Endothelial cell of umbilical vein (primary cell): ENCODE measurements at regions not wholly inside any gene's neighbourhood (a gene's known extent, or its start where the extent isn't known, plus 50 kb on each side); places are given as distances from the start of the nearest gene placed in this dataset.

Source experiments
- BruUV-seq: library from RNA; stranded (reverse); fragments of 400-500 nt; replicated peaks from 2 replicates; lab custom pipeline; 2021; lab: Mats Ljungman, UMichigan
- CTCF ChIA-PET: fragments of 300-600, 350-600 bp; sonication (Branson Sonifier 250); formaldehyde crosslinking; loops from one replicate; lab custom pipeline; 2021; ENCODE audit warnings: antibody characterized with exemption, inconsistent platforms; lab: Charles Lee
- POLR2A ChIA-PET: fragments of 300-600, 350-600 bp; sonication (Branson Sonifier 250); formaldehyde crosslinking; loops from one replicate; lab custom pipeline; 2021; ENCODE audit warnings: antibody characterized with exemption, inconsistent platforms; lab: Charles Lee
- DNase-seq: peaks from one replicate; pipeline ENCODE4 v3.0.0-alpha.2; 2011; ENCODE audit warnings: low read depth, low spot score
- FAIRE-seq: peaks from 2 replicates; lab custom pipeline; 2011; peaks lifted over from hg19 to GRCh38; lab: Jason Lieb, UNC
- H2AFZ ChIP-seq: 2 replicates; pipeline ENCODE4 v1.6.0; 2012; ENCODE audit warnings: low read depth, low read length, control low read depth, inconsistent platforms
- H3K27ac ChIP-seq: 2 replicates; pipeline ENCODE4 v1.5.1; 2011; ENCODE audit warnings: low read depth, mild to moderate bottlenecking, control low read depth, low read length, moderate library complexity; ENCODE audit not compliant: insufficient read depth
- H3K27me3 ChIP-seq, 2 experiments: 2 replicates each; pipeline versions ENCODE4 v1.6.0 to v1.6.1; 2011; ENCODE audit warnings: low read length in 2 of 2, mixed read lengths in 1 of 2; ENCODE audit not compliant: control insufficient read depth in 2 of 2, insufficient read depth in 2 of 2
- H3K36me3 ChIP-seq, 2 experiments: 2 replicates in 1 of 2; 3 replicates in 1 of 2; pipeline ENCODE4 v1.5.1; 2011; ENCODE audit warnings: low read length in 2 of 2, mild to moderate bottlenecking in 1 of 2, moderate library complexity in 1 of 2; ENCODE audit not compliant: control insufficient read depth in 2 of 2, insufficient read depth in 2 of 2; ENCODE audit errors: extremely low read depth in 1 of 2
- H3K4me1 ChIP-seq: 3 replicates; pipeline ENCODE4 v1.5.1; 2011; ENCODE audit warnings: mild to moderate bottlenecking, low read length; ENCODE audit not compliant: control insufficient read depth, insufficient read depth; ENCODE audit errors: extremely low read depth
- H3K4me2 ChIP-seq: 2 replicates; pipeline ENCODE4 v1.6.1; 2011; ENCODE audit warnings: low read length, control low read depth, mixed read lengths; ENCODE audit not compliant: insufficient read depth
- H3K4me3 ChIP-seq, 3 experiments: fragments of 200-600 bp in 1 of 3; sonication (generic), shearing (Covaris generic) in 1 of 3; replicated peaks in 1 of 3; 2 replicates each; pipeline ENCODE4 v1.5.1; 2011 to 2016; ENCODE audit warnings: control low read depth in 3 of 3, low read length in 3 of 3, mild to moderate bottlenecking in 2 of 3, inconsistent platforms in 1 of 3, low read depth in 1 of 3, moderate library complexity in 1 of 3; ENCODE audit not compliant: insufficient read depth in 1 of 3
- H3K79me2 ChIP-seq: 2 replicates; pipeline ENCODE4 v1.6.0; 2012; ENCODE audit warnings: low read length, inconsistent platforms; ENCODE audit not compliant: control insufficient read depth, insufficient read depth
- H3K9ac ChIP-seq: replicated peaks from 2 replicates; pipeline ENCODE3; 2011; ENCODE audit warnings: low read length, control low read depth; ENCODE audit not compliant: insufficient read depth; ENCODE audit errors: extremely low read depth
- H3K9me1 ChIP-seq: replicated peaks from 3 replicates; pipeline ENCODE4 v1.6.0; 2011; ENCODE audit warnings: mild to moderate bottlenecking, low read length; ENCODE audit not compliant: control insufficient read depth, insufficient read depth; ENCODE audit errors: extremely low read depth
- H3K9me3 ChIP-seq: replicated peaks from 2 replicates; pipeline ENCODE4 v1.5.1; 2012; ENCODE audit warnings: low read length, inconsistent platforms; ENCODE audit not compliant: control insufficient read depth, insufficient read depth
- H4K20me1 ChIP-seq: replicated peaks from 2 replicates; pipeline ENCODE3; 2011; ENCODE audit warnings: mild to moderate bottlenecking, low read length; ENCODE audit not compliant: control insufficient read depth, insufficient read depth; ENCODE audit errors: extremely low read depth
- EZH2 ChIP-seq: IDR thresholded peaks from 2 replicates; pipeline ENCODE4 v1.6.1; 2012; ENCODE audit warnings: borderline replicate concordance, low read depth, mild to moderate bottlenecking, moderate library complexity, low read length, inconsistent platforms; ENCODE audit not compliant: severe bottlenecking
- FOS ChIP-seq: IDR thresholded peaks from 2 replicates; pipeline ENCODE4 v1.6.1; 2011; ENCODE audit warnings: mild to moderate bottlenecking, low read length, moderate library complexity, borderline replicate concordance; ENCODE audit not compliant: insufficient read depth
- GATA2 ChIP-seq: IDR thresholded peaks from 2 replicates; pipeline ENCODE4 v1.7.0; 2011; ENCODE audit warnings: low read depth, mild to moderate bottlenecking, moderate library complexity, mixed read lengths, low read length; ENCODE audit not compliant: insufficient read length, insufficient read depth
- JUN ChIP-seq: IDR thresholded peaks from 2 replicates; pipeline ENCODE4 v1.6.1; 2011; ENCODE audit warnings: borderline replicate concordance, low read depth; ENCODE audit not compliant: insufficient read length, insufficient read depth
- MAX ChIP-seq: IDR thresholded peaks from 2 replicates; pipeline ENCODE4 v1.6.1; 2011; ENCODE audit not compliant: insufficient read depth, insufficient read length
- MYC ChIP-seq: IDR thresholded peaks from one replicate; pipeline ENCODE4 v1.6.1; 2011; ENCODE audit warnings: mild to moderate bottlenecking, low read depth, low read length
- POLR2A ChIP-seq: IDR thresholded peaks from 2 replicates; pipeline ENCODE4 v1.6.1; 2012; ENCODE audit warnings: low read depth, mild to moderate bottlenecking, control low read depth, low read length
- POLR2AphosphoS5 ChIP-seq: IDR thresholded peaks from 2 replicates; pipeline ENCODE4 v1.6.1; 2012; ENCODE audit warnings: low read depth, mild to moderate bottlenecking, control low read depth, low read length, moderate library complexity; ENCODE audit not compliant: insufficient read depth
- dilution Hi-C: fragments of 300-500 bp; cut with MboI; formaldehyde crosslinking; loops from one replicate; pipeline ENCODE4 v1.15.0; 2019; ENCODE audit warnings: low sequenced_read_pairs; ENCODE audit not compliant: extremely low pct_ligation_motif_present
- intact Hi-C: fragments of 100-400 bp; cut with micrococcal nuclease; formaldehyde crosslinking; loops from one replicate; pipeline ENCODE4 v1.10.0; 2022
- TF ChIP-seq, protein P1 (sequence below), 2 donors: IDR thresholded peaks; 1 replicate in 1 of 2; 2 replicates in 1 of 2; pipeline ENCODE4 v1.5.1; 2011; ENCODE audit warnings: low read length in 2 of 2, mild to moderate bottlenecking in 2 of 2, moderate library complexity in 2 of 2, control low read depth in 1 of 2, inconsistent platforms in 1 of 2, low read depth in 1 of 2; ENCODE audit not compliant: insufficient read depth in 1 of 2; ENCODE audit errors: extremely low read depth in 1 of 2

- Histone ChIP-seq H3K9me3 (no peaks in the 10 kb centered on the region), H3K27me3 (no peaks in the 10 kb centered on the region), H3K4me2 (no peak overlapping the region), H4K20me1 (no peaks in the 10 kb centered on the region), H3K9me1 (no peaks in the 10 kb centered on the region), H2AFZ (no peak overlapping the region), H3K4me1 (no peaks in the 10 kb centered on the region), H3K9ac (no peak overlapping the region), H3K36me3 (no peaks in the 10 kb centered on the region), H3K4me3 (no peak overlapping the region), H3K79me2 (no peaks in the 10 kb centered on the region), H3K27ac (no peak overlapping the region)
- ChIA-PET POLR2A (no interaction called here), CTCF (no interaction called here)
- FAIRE-seq = no peak
- no TSS peak for BruUV-seq
- intact Hi-C loops = no loop called here
- no peak for DNase-seq
- dilution Hi-C loops = no loop called here
- TF ChIP-seq, protein P1, sequence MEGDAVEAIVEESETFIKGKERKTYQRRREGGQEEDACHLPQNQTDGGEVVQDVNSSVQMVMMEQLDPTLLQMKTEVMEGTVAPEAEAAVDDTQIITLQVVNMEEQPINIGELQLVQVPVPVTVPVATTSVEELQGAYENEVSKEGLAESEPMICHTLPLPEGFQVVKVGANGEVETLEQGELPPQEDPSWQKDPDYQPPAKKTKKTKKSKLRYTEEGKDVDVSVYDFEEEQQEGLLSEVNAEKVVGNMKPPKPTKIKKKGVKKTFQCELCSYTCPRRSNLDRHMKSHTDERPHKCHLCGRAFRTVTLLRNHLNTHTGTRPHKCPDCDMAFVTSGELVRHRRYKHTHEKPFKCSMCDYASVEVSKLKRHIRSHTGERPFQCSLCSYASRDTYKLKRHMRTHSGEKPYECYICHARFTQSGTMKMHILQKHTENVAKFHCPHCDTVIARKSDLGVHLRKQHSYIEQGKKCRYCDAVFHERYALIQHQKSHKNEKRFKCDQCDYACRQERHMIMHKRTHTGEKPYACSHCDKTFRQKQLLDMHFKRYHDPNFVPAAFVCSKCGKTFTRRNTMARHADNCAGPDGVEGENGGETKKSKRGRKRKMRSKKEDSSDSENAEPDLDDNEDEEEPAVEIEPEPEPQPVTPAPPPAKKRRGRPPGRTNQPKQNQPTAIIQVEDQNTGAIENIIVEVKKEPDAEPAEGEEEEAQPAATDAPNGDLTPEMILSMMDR (IDR thresholded peaks at IDR 0.05; ENCODE audit: extremely low read depth in 1 of 2, insufficient read depth in 1 of 2, low read depth in 1 of 2, low read length in 2 of 2) = no peak
- TF ChIP-seq POLR2AphosphoS5 = no peak
- TF ChIP-seq GATA2 = no peak
- no peak for TF ChIP-seq FOS
- no peak for TF ChIP-seq MYC
- no peak for TF ChIP-seq EZH2
- TF ChIP-seq JUN = no peak
- no peak for TF ChIP-seq MAX
- no peak for TF ChIP-seq POLR2A
Measured at GRCh38 chr13:90612391-90612790, 735.1 kb upstream of the MIR17HG start.
